ENCODE measurements at regions not wholly inside any gene's neighbourhood (a gene's known extent, or its start where the extent isn't known, plus 50 kb on each side); places are given as distances from the start of the nearest gene placed in this dataset.
"Not testable (repeated sequence)": the region's sequence is repeated elsewhere in the genome, so short reads cannot be mapped to it uniquely, and the experiment has no call there.

GRCh38 chr9:62860939-62861860 is 1671.4 kb downstream of the SPATA31A7 start:
- not testable (repeated sequence) for H3K4me2 ChIP-seq (ENCODE audit: low read length); H3F3A ChIP-seq (ENCODE audit: control insufficient read depth, insufficient read depth); H3K9me3 ChIP-seq (ENCODE audit: control insufficient read depth, insufficient read depth, low read length); H3K79me2 ChIP-seq (ENCODE audit: control insufficient read depth, low read length); H3K36me3 ChIP-seq (ENCODE audit: control insufficient read depth, low read length); H3K9me2 ChIP-seq (replicated peaks; ENCODE audit: control insufficient read depth, low read length); H3K27ac ChIP-seq (ENCODE audit: low read depth, low read length); H3K4me3 ChIP-seq (ENCODE audit: low read length); H4K20me1 ChIP-seq (ENCODE audit: control insufficient read depth, insufficient read depth, low read depth, low read length); H3K4me1 ChIP-seq (ENCODE audit: control insufficient read depth, low read length)
- peaks cover 17% of the 10 kb centered on the region for H3K27me3 ChIP-seq (ENCODE audit: control insufficient read depth, low read length)

GRCh38 chr9:62862180-62862579 is 1672.3 kb downstream of the SPATA31A7 start:
- H3K27ac ChIP-seq (ENCODE audit: low read depth, low read length); H3K4me2 ChIP-seq (ENCODE audit: low read length); H4K20me1 ChIP-seq (ENCODE audit: control insufficient read depth, insufficient read depth, low read depth, low read length); H3K9me2 ChIP-seq (replicated peaks; ENCODE audit: control insufficient read depth, low read length); H3K36me3 ChIP-seq (ENCODE audit: control insufficient read depth, low read length); H3K4me3 ChIP-seq (ENCODE audit: low read length); H3K4me1 ChIP-seq (ENCODE audit: control insufficient read depth, low read length); H3K9me3 ChIP-seq (ENCODE audit: control insufficient read depth, insufficient read depth, low read length); H3F3A ChIP-seq (ENCODE audit: control insufficient read depth, insufficient read depth); H3K79me2 ChIP-seq (ENCODE audit: control insufficient read depth, low read length): not testable (repeated sequence)
- peaks cover 17% of the 10 kb centered on the region for H3K27me3 ChIP-seq (ENCODE audit: control insufficient read depth, low read length)

- not testable (repeated sequence) for H3K27ac ChIP-seq (ENCODE audit: low read depth, low read length); H3K4me1 ChIP-seq (ENCODE audit: control insufficient read depth, low read length); H3K4me2 ChIP-seq (ENCODE audit: low read length); H4K20me1 ChIP-seq (ENCODE audit: control insufficient read depth, insufficient read depth, low read depth, low read length); H3K9me3 ChIP-seq (ENCODE audit: control insufficient read depth, insufficient read depth, low read length); H3K36me3 ChIP-seq (ENCODE audit: control insufficient read depth, low read length); H3K9me2 ChIP-seq (replicated peaks; ENCODE audit: control insufficient read depth, low read length); H3K4me3 ChIP-seq (ENCODE audit: low read length); H3K79me2 ChIP-seq (ENCODE audit: control insufficient read depth, low read length); H3F3A ChIP-seq (ENCODE audit: control insufficient read depth, insufficient read depth)
- peaks cover 20% of the 10 kb centered on the region for H3K27me3 ChIP-seq (ENCODE audit: control insufficient read depth, low read length)
Measured at GRCh38 chr9:62863319-62863718, 1673.5 kb downstream of the SPATA31A7 start.

GRCh38 chr9:62863867-62864266 is 1674.0 kb downstream of the SPATA31A7 start:
- not testable (repeated sequence) for H3K4me1 ChIP-seq (ENCODE audit: control insufficient read depth, low read length); H3F3A ChIP-seq (ENCODE audit: control insufficient read depth, insufficient read depth); H3K27ac ChIP-seq (ENCODE audit: low read depth, low read length); H3K4me3 ChIP-seq (ENCODE audit: low read length); H3K36me3 ChIP-seq (ENCODE audit: control insufficient read depth, low read length); H3K79me2 ChIP-seq (ENCODE audit: control insufficient read depth, low read length); H3K9me3 ChIP-seq (ENCODE audit: control insufficient read depth, insufficient read depth, low read length); H4K20me1 ChIP-seq (ENCODE audit: control insufficient read depth, insufficient read depth, low read depth, low read length); H3K4me2 ChIP-seq (ENCODE audit: low read length); H3K9me2 ChIP-seq (replicated peaks; ENCODE audit: control insufficient read depth, low read length)
- H3K27me3 ChIP-seq (ENCODE audit: control insufficient read depth, low read length): peaks cover 20% of the 10 kb centered on the region

- not testable (repeated sequence) for H3F3A ChIP-seq (ENCODE audit: control insufficient read depth, insufficient read depth); H4K20me1 ChIP-seq (ENCODE audit: control insufficient read depth, insufficient read depth, low read depth, low read length); H3K9me3 ChIP-seq (ENCODE audit: control insufficient read depth, insufficient read depth, low read length); H3K79me2 ChIP-seq (ENCODE audit: control insufficient read depth, low read length); H3K9me2 ChIP-seq (replicated peaks; ENCODE audit: control insufficient read depth, low read length); H3K27ac ChIP-seq (ENCODE audit: low read depth, low read length); H3K4me3 ChIP-seq (ENCODE audit: low read length); H3K4me1 ChIP-seq (ENCODE audit: control insufficient read depth, low read length); H3K4me2 ChIP-seq (ENCODE audit: low read length); H3K36me3 ChIP-seq (ENCODE audit: control insufficient read depth, low read length)
- TF ChIP-seq EZH2phosphoT487 (IDR thresholded peaks at IDR 0.05; ENCODE audit: borderline replicate concordance, low read length): 0 out of 2 replicates have a peak, but pooled peaks have one; percentile 42
- H3K27me3 ChIP-seq (ENCODE audit: control insufficient read depth, low read length): peaks cover 20% of the 10 kb centered on the region
Measured at GRCh38 chr9:62864481-62865469, 1674.9 kb downstream of the SPATA31A7 start.

GRCh38 chr9:62869061-62869460 is 1679.2 kb downstream of the SPATA31A7 start:
- H3K9me3 ChIP-seq (ENCODE audit: control insufficient read depth, insufficient read depth, low read length); H3F3A ChIP-seq (ENCODE audit: control insufficient read depth, insufficient read depth); H3K27ac ChIP-seq (ENCODE audit: low read depth, low read length); H3K79me2 ChIP-seq (ENCODE audit: control insufficient read depth, low read length); H3K4me2 ChIP-seq (ENCODE audit: low read length); H4K20me1 ChIP-seq (ENCODE audit: control insufficient read depth, insufficient read depth, low read depth, low read length); H3K4me1 ChIP-seq (ENCODE audit: control insufficient read depth, low read length); H3K9me2 ChIP-seq (replicated peaks; ENCODE audit: control insufficient read depth, low read length); H3K36me3 ChIP-seq (ENCODE audit: control insufficient read depth, low read length); H3K4me3 ChIP-seq (ENCODE audit: low read length): not testable (repeated sequence)
- peaks cover 24% of the 10 kb centered on the region for H3K27me3 ChIP-seq (ENCODE audit: control insufficient read depth, low read length)

- not testable (repeated sequence) for H3K9me2 ChIP-seq (replicated peaks; ENCODE audit: control insufficient read depth, low read length); H3K4me1 ChIP-seq (ENCODE audit: control insufficient read depth, low read length); H3K36me3 ChIP-seq (ENCODE audit: control insufficient read depth, low read length); H3K4me2 ChIP-seq (ENCODE audit: low read length); H3F3A ChIP-seq (ENCODE audit: control insufficient read depth, insufficient read depth); H3K27ac ChIP-seq (ENCODE audit: low read depth, low read length); H3K9me3 ChIP-seq (ENCODE audit: control insufficient read depth, insufficient read depth, low read length); H3K4me3 ChIP-seq (ENCODE audit: low read length); H3K79me2 ChIP-seq (ENCODE audit: control insufficient read depth, low read length); H4K20me1 ChIP-seq (ENCODE audit: control insufficient read depth, insufficient read depth, low read depth, low read length)
- H3K27me3 ChIP-seq (ENCODE audit: control insufficient read depth, low read length): peaks cover 12% of the 10 kb centered on the region
Measured at GRCh38 chr9:62871765-62872164, 1681.9 kb downstream of the SPATA31A7 start.

All from DOHH2 (cell line).